Peyer's patch (tissue), 4 donors: ENCODE measurements at regions not wholly inside any gene's neighbourhood (a gene's known extent, or its start where the extent isn't known, plus 50 kb on each side); places are given as distances from the start of the nearest gene placed in this dataset.

Experiments used
- DNase-seq, 3 donors: peaks; one replicate each; pipeline ENCODE4 v3.0.0-alpha.2; 2017 to 2019
- H3K27ac ChIP-seq, 4 donors: fragments of 200-600 bp; sonication (generic); one replicate each; pipeline ENCODE4 v1.5.1; 2016 to 2019
- H3K27me3 ChIP-seq, 2 donors: fragments of 200-600 bp; sonication (generic); one replicate each; pipeline ENCODE4 v1.5.1; 2019
- H3K36me3 ChIP-seq, 3 donors: fragments of 200-600 bp; sonication (generic); one replicate each; pipeline ENCODE4 v1.5.1; 2016 to 2019
- H3K4me1 ChIP-seq, 4 donors: fragments of 200-600 bp; sonication (generic); one replicate each; pipeline ENCODE4 v1.5.1; 2016 to 2019
- H3K4me3 ChIP-seq, 4 donors: fragments of 200-600 bp; sonication (generic); 1 replicate in 3 of 4; 2 replicates in 1 of 4; pipeline ENCODE4 v1.5.1; 2016 to 2019; ENCODE audit warnings: mild to moderate bottlenecking in 1 of 4
- H3K9me3 ChIP-seq, 4 donors: fragments of 200-600 bp; sonication (generic); one replicate each; pipeline ENCODE4 v1.5.1; 2016 to 2019; ENCODE audit warnings: mild to moderate bottlenecking in 1 of 4
- CTCF ChIP-seq, 6 experiments: fragments of 450-650 bp in 4 of 6; fragments of 200-600 bp in 2 of 6; sonication (generic) in 1 of 6; IDR thresholded peaks; one replicate each; pipeline ENCODE4 v1.5.1; 2017 to 2019; ENCODE audit warnings: antibody characterized with exemption in 6 of 6, mild to moderate bottlenecking in 3 of 6, moderate library complexity in 1 of 6
- POLR2A ChIP-seq, 2 donors: fragments of 450-650 bp; IDR thresholded peaks; one replicate each; pipeline ENCODE4 v1.5.1; 2017; ENCODE audit warnings: antibody characterized with exemption in 2 of 2, mild to moderate bottlenecking in 2 of 2, moderate library complexity in 2 of 2

GRCh38 chr2:118589721-118590120 is 257.7 kb downstream of the EN1 start:
- no peaks in the 10 kb centered on the region for H3K27me3 ChIP-seq
- H3K27ac ChIP-seq: no peak overlapping the region
- TF ChIP-seq POLR2A (IDR thresholded peaks at IDR 0.05) (no peak), CTCF (IDR thresholded peaks at IDR 0.05) (no peak)
- DNase-seq: no peak
- H3K9me3 ChIP-seq: no peaks in the 10 kb centered on the region
- no peaks in the 10 kb centered on the region for H3K36me3 ChIP-seq
- no peak overlapping the region for H3K4me3 ChIP-seq
- H3K4me1 ChIP-seq: no peaks in the 10 kb centered on the region

GRCh38 chr2:118588850-118589249 is 258.6 kb downstream of the EN1 start:
- no peak overlapping the region for H3K27ac ChIP-seq
- no peaks in the 10 kb centered on the region for H3K4me1 ChIP-seq
- H3K9me3 ChIP-seq: no peaks in the 10 kb centered on the region
- H3K36me3 ChIP-seq: no peaks in the 10 kb centered on the region
- DNase-seq: no peak
- H3K27me3 ChIP-seq: no peaks in the 10 kb centered on the region
- TF ChIP-seq POLR2A (IDR thresholded peaks at IDR 0.05) (no peak), CTCF (IDR thresholded peaks at IDR 0.05) (no peak)
- H3K4me3 ChIP-seq: no peak overlapping the region

DNA sequence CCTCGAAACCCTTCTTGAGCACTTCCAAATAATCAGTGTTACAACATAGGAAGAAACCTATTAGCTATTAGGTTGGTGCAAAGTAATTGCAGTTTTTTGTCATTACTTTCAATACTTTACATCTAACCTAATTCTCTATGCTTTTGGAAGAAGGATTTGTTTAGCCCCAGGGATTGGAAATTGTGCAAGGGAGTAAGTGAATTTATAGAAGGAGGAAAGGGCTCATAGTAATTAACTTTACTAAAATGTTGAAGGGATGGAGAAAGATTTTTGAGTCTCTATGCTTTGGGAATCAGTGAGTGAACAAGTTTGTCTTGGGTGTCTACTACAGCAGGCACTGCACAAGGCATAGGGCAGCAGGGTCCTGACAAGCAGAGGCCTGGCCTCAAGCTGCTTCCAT is 261.1 kb downstream of the EN1 start:
- H3K27me3 ChIP-seq: no peaks in the 10 kb centered on the region
- no peak overlapping the region for H3K4me3 ChIP-seq
- no peak for DNase-seq
- H3K27ac ChIP-seq: no peak overlapping the region
- TF ChIP-seq CTCF (IDR thresholded peaks at IDR 0.05): no peak
- TF ChIP-seq POLR2A (IDR thresholded peaks at IDR 0.05): no peak
- H3K4me1 ChIP-seq: no peaks in the 10 kb centered on the region
- H3K9me3 ChIP-seq: no peaks in the 10 kb centered on the region
- H3K36me3 ChIP-seq: no peaks in the 10 kb centered on the region

DNA sequence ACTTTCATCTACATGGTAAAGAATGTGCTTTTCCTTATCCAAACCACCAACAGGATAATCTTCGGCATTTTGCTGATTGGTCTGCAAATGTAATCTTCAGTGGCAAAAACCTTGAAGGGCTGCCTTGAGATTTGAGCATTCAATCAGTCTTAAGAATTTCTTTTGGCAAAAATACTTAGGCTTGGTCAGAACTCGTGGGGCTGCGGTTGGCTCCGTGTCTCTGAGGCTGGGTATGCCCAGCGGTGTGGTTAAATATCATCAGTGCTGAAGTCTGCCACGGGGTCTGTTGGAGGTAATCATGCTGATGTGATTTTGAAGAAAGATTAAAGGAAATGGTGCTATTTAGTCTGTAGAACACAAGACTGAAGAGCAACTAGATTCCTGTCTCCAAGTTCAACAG is 262.6 kb downstream of the EN1 start:
- Histone ChIP-seq H3K4me1 (no peaks in the 10 kb centered on the region), H3K9me3 (no peaks in the 10 kb centered on the region), H3K36me3 (no peaks in the 10 kb centered on the region), H3K4me3 (no peak overlapping the region), H3K27me3 (no peaks in the 10 kb centered on the region), H3K27ac (no peak overlapping the region)
- no peak for TF ChIP-seq CTCF (IDR thresholded peaks at IDR 0.05)
- TF ChIP-seq POLR2A (IDR thresholded peaks at IDR 0.05): no peak
- DNase-seq: no peak

- Histone ChIP-seq H3K27me3 (no peaks in the 10 kb centered on the region), H3K9me3 (no peaks in the 10 kb centered on the region), H3K4me1 (no peaks in the 10 kb centered on the region), H3K36me3 (no peaks in the 10 kb centered on the region), H3K27ac (no peak overlapping the region), H3K4me3 (no peak overlapping the region)
- DNase-seq: no peak
- TF ChIP-seq CTCF (IDR thresholded peaks at IDR 0.05): no peak
- no peak for TF ChIP-seq POLR2A (IDR thresholded peaks at IDR 0.05)
These were observed 263.2 kb downstream of the EN1 start for GRCh38 chr2:118584062-118584749.

GRCh38 chr2:118582058-118582457 is 265.4 kb downstream of the EN1 start:
- no peaks in the 10 kb centered on the region for H3K27me3 ChIP-seq
- TF ChIP-seq CTCF (IDR thresholded peaks at IDR 0.05) (no peak), POLR2A (IDR thresholded peaks at IDR 0.05) (no peak)

More at GRCh38 chr2:118582058-118582457, 265.4 kb downstream of the EN1 start:
- no peaks in the 10 kb centered on the region for H3K4me1 ChIP-seq
- no peak overlapping the region for H3K27ac ChIP-seq
- no peaks in the 10 kb centered on the region for H3K36me3 ChIP-seq
- no peaks in the 10 kb centered on the region for H3K9me3 ChIP-seq
- H3K4me3 ChIP-seq: no peak overlapping the region
- no peak for DNase-seq
